ENCODE measurements at regions not wholly inside any gene's neighbourhood (a gene's known extent, or its start where the extent isn't known, plus 50 kb on each side); places are given as distances from the start of the nearest gene placed in this dataset.

- Histone ChIP-seq H3K9me3 (ENCODE audit: low read length) (no peaks in the 10 kb centered on the region), H2AFZ (ENCODE audit: low read length) (no peak overlapping the region), H3K27me3 (ENCODE audit: control insufficient read depth in 1 of 2, insufficient read depth in 2 of 2, low read length in 2 of 2) (no peaks in the 10 kb centered on the region), H3K27ac (ENCODE audit: extremely low read length, insufficient read depth, low read length) (no peak overlapping the region), H4K20me1 (ENCODE audit: insufficient read depth, low read length) (no peaks in the 10 kb centered on the region), H3K9ac (ENCODE audit: insufficient read depth, low read depth, low read length) (no peak overlapping the region), H3K4me2 (ENCODE audit: low read depth, low read length) (no peak overlapping the region), H3K4me1 (ENCODE audit: insufficient read depth, low read length) (no peaks in the 10 kb centered on the region), H3K36me3 (replicated peaks in 1 of 2; ENCODE audit: control insufficient read depth in 1 of 2, insufficient read depth in 2 of 2, low read length in 2 of 2) (no peaks in the 10 kb centered on the region), H3K79me2 (ENCODE audit: insufficient read depth, low read length) (no peaks in the 10 kb centered on the region), H3K4me3 (replicated peaks in 1 of 3; ENCODE audit: insufficient read depth in 1 of 3, low read depth in 2 of 3, low read length in 3 of 3) (no peak overlapping the region)
- FAIRE-seq (no peak), DNase-seq (ENCODE audit: low spot score) (no peak), ATAC-seq (no peak)
- intact Hi-C loops (cut with micrococcal nuclease; ENCODE audit: unreplicated experiment) = no loop called here
- POLR2A ChIA-PET = no interaction called here
- in situ Hi-C loops (cut with HindIII; ENCODE audit: extremely low pct_ligation_motif_present, low pct_unique_long_range_greater_than_20kb) = no loop called here
- WGBS (ENCODE audit: low lambda C conversion rate) = 91% methylated on average over 13 of the region's 27 CpGs
- CTCF ChIA-PET (ENCODE audit: low intra/inter-chr PET ratio, low total read pairs) = no interaction called here
- no TSS peak for BruUV-seq (replicated peaks)
- TF ChIP-seq ZNF17 (CRISPR knock-in tag; IDR thresholded peaks at IDR 0.05) = no peak
- no peak for TF ChIP-seq POLR2G (IDR thresholded peaks at IDR 0.05; ENCODE audit: low read depth, low read length)
- TF ChIP-seq FOXO1 (CRISPR knock-in tag; IDR thresholded peaks at IDR 0.05) = no peak
- TF ChIP-seq, protein P1, sequence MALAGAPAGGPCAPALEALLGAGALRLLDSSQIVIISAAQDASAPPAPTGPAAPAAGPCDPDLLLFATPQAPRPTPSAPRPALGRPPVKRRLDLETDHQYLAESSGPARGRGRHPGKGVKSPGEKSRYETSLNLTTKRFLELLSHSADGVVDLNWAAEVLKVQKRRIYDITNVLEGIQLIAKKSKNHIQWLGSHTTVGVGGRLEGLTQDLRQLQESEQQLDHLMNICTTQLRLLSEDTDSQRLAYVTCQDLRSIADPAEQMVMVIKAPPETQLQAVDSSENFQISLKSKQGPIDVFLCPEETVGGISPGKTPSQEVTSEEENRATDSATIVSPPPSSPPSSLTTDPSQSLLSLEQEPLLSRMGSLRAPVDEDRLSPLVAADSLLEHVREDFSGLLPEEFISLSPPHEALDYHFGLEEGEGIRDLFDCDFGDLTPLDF (CRISPR knock-in tag; IDR thresholded peaks at IDR 0.05) = no peak
- TF ChIP-seq, protein P2, sequence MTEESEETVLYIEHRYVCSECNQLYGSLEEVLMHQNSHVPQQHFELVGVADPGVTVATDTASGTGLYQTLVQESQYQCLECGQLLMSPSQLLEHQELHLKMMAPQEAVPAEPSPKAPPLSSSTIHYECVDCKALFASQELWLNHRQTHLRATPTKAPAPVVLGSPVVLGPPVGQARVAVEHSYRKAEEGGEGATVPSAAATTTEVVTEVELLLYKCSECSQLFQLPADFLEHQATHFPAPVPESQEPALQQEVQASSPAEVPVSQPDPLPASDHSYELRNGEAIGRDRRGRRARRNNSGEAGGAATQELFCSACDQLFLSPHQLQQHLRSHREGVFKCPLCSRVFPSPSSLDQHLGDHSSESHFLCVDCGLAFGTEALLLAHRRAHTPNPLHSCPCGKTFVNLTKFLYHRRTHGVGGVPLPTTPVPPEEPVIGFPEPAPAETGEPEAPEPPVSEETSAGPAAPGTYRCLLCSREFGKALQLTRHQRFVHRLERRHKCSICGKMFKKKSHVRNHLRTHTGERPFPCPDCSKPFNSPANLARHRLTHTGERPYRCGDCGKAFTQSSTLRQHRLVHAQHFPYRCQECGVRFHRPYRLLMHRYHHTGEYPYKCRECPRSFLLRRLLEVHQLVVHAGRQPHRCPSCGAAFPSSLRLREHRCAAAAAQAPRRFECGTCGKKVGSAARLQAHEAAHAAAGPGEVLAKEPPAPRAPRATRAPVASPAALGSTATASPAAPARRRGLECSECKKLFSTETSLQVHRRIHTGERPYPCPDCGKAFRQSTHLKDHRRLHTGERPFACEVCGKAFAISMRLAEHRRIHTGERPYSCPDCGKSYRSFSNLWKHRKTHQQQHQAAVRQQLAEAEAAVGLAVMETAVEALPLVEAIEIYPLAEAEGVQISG (CRISPR knock-in tag; IDR thresholded peaks at IDR 0.05) = no peak
- no peak for TF ChIP-seq ZFP90 (CRISPR knock-in tag; IDR thresholded peaks at IDR 0.05; ENCODE audit: borderline replicate concordance)
- TF ChIP-seq ISL2 (CRISPR knock-in tag; IDR thresholded peaks at IDR 0.05) = no peak
- TF ChIP-seq RBM22 (optimal IDR thresholded peaks at IDR 0.05; ENCODE audit: low read length) = no peak
- TF ChIP-seq ZNF557 (CRISPR knock-in tag; IDR thresholded peaks at IDR 0.05) = no peak
- no peak for TF ChIP-seq DZIP1 (CRISPR knock-in tag; IDR thresholded peaks at IDR 0.05)
- no peak for TF ChIP-seq CENPT (CRISPR knock-in tag; IDR thresholded peaks at IDR 0.05; ENCODE audit: low read depth)
- TF ChIP-seq ZNF788 (CRISPR knock-in tag; IDR thresholded peaks at IDR 0.05; ENCODE audit: borderline replicate concordance) = no peak
- TF ChIP-seq KLF12 (CRISPR knock-in tag; IDR thresholded peaks at IDR 0.05; ENCODE audit: borderline replicate concordance) = no peak
- TF ChIP-seq, protein P3, sequence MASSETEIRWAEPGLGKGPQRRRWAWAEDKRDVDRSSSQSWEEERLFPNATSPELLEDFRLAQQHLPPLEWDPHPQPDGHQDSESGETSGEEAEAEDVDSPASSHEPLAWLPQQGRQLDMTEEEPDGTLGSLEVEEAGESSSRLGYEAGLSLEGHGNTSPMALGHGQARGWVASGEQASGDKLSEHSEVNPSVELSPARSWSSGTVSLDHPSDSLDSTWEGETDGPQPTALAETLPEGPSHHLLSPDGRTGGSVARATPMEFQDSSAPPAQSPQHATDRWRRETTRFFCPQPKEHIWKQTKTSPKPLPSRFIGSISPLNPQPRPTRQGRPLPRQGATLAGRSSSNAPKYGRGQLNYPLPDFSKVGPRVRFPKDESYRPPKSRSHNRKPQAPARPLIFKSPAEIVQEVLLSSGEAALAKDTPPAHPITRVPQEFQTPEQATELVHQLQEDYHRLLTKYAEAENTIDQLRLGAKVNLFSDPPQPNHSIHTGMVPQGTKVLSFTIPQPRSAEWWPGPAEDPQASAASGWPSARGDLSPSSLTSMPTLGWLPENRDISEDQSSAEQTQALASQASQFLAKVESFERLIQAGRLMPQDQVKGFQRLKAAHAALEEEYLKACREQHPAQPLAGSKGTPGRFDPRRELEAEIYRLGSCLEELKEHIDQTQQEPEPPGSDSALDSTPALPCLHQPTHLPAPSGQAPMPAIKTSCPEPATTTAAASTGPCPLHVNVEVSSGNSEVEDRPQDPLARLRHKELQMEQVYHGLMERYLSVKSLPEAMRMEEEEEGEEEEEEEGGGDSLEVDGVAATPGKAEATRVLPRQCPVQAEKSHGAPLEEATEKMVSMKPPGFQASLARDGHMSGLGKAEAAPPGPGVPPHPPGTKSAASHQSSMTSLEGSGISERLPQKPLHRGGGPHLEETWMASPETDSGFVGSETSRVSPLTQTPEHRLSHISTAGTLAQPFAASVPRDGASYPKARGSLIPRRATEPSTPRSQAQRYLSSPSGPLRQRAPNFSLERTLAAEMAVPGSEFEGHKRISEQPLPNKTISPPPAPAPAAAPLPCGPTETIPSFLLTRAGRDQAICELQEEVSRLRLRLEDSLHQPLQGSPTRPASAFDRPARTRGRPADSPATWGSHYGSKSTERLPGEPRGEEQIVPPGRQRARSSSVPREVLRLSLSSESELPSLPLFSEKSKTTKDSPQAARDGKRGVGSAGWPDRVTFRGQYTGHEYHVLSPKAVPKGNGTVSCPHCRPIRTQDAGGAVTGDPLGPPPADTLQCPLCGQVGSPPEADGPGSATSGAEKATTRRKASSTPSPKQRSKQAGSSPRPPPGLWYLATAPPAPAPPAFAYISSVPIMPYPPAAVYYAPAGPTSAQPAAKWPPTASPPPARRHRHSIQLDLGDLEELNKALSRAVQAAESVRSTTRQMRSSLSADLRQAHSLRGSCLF (CRISPR knock-in tag; IDR thresholded peaks at IDR 0.05; ENCODE audit: borderline replicate concordance) = no peak
These were observed 213.4 kb upstream of the XIST start for GRCh38 chrX:74065831-74066390.
